SHP77 (cell line): ENCODE measurements at regions not wholly inside any gene's neighbourhood (a gene's known extent, or its start where the extent isn't known, plus 50 kb on each side); places are given as distances from the start of the nearest gene placed in this dataset.
"Not testable (repeated sequence)": the region's sequence is repeated elsewhere in the genome, so short reads cannot be mapped to it uniquely, and the experiment has no call there.

Experiments used
- DNase-seq, 2 experiments: peaks; one replicate each; lab custom pipeline; 2025; lab: John Stamatoyannopoulos, UW

- not testable (repeated sequence) for DNase-seq
Observed at GRCh38 chr12:54799966-54800365, 54.4 kb upstream of the MUCL1 start.

DNA sequence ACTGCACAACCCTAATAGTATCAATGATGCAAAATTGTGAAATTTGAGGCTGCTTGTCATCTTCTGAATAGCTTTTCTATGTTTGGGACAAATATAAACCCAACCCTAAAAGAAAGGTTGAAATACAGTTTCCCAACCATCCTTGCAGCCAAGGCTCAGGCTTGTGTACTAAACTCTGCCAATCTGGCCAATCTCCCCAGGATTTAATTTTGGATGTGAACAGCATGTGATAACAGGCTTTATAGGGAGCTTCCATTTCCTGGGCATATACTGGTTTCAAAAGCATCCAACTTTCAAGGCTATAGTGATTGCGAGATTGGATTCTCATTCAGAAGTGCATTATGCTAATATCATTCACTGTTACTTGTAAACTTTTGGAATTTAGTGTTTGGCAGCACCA is 55.7 kb upstream of the MUCL1 start:
- DNase-seq, result no peak

DNA sequence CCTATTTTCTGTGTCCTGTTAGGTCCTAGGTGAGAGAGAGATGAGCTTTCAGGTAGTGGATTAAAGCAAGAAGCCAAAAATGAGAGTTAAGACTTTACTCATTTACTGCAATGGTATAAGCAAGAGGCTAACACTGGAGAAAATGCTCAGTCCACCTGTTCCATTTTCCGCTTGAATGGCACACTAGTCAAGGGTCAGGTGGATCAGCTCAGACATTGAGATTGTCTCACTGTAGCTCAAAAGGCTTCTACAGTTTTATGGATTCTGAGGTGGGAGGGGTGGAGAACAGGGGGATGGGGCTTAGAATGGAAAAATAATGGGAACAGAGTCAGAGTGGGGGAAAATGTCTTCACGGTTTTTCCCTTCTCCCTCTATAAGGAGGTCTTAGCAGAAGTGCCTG is 57.3 kb upstream of the MUCL1 start:
- no peak for DNase-seq

- no peak for DNase-seq
Observed at GRCh38 chr12:54795644-54796043, 58.7 kb upstream of the MUCL1 start.

GRCh38 chr12:54786081-54786480 is 68.2 kb upstream of the MUCL1 start:
- DNase-seq, result no peak

DNA sequence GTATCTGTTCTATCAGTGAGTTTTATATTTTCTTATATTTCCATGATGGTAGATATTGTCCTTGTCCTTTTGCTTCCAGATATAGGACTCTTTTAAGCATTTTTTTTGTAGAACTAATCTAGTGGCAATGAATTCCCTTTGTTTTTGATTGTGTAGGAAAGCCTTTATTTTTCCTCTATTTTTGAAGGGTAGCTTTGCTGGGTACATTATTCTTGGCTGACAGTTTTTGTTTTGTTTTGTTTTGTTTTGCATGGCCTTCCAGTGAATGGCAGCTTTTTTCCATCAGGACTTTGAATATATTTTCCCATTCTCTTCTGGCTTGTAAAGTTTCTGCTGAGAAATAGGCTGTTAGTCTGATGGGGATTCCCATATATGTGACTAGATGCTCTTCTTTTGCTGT is 70.2 kb upstream of the MUCL1 start:
- no peak for DNase-seq

DNA sequence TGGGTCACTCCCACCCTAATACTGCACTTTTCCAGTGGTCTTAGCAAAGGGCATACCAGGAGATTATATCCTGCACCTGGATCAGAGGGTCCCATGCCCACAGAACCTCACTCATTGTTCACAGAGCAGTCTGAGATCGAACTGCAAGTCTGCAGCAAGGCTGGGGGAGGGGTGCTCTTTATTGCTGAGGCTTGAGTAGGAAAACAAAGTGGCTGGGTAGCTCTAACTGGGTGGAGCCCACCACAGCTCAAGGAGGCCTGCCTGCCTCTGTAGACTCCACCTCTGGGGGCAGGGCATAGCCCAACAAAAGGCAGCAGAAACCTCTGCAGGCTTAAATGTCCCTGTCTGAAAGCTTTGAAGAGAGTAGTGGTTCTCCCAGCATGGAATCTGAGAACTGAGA is 77.3 kb upstream of the MUCL1 start:
- not testable (repeated sequence) for DNase-seq

- no peak for DNase-seq
Observed at GRCh38 chr12:54773593-54773992, 80.7 kb upstream of the MUCL1 start.

DNA sequence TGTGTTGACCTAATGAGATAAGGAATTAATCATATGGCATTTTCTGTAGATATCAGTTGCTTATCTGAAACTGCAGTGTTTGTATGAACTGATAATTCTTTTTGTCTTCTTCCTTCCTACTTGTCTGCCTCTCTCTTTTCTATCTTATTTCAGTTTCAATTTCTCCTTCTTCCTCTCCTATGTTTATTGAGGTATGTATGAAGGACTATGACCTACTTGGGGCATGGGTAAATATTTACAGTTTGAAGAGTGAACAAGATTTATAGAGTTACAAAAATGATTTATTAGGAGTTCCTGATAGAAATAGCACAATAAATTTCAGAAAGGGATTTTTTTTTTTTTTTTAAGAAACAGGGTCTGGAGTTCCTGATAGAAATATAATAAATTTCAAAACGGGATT is 88.7 kb upstream of the MUCL1 start:
- DNase-seq, result no peak

DNA sequence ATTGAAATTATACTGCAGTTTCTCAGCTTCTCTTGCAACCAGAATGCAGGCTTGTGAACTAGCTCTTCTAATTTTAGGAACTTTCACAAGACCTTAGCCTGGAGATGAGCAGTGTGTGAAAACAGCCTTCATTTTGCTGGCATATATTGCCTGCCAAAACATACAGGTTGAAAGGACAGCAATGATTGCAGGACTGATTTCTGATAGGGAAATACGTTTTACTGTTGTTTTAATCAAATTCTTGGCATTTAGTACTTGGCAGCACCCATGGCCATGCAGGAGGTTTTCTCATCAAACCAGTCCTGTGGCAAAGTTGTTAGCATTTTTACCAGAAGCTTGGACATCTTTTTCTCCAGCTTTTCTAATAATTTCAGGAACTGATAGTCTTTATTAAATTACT is 91.9 kb upstream of the MUCL1 start:
- no peak for DNase-seq

GRCh38 chr12:54759751-54760150 is 94.6 kb upstream of the MUCL1 start:
- DNase-seq, result peak; percentile 54 to 60

DNA sequence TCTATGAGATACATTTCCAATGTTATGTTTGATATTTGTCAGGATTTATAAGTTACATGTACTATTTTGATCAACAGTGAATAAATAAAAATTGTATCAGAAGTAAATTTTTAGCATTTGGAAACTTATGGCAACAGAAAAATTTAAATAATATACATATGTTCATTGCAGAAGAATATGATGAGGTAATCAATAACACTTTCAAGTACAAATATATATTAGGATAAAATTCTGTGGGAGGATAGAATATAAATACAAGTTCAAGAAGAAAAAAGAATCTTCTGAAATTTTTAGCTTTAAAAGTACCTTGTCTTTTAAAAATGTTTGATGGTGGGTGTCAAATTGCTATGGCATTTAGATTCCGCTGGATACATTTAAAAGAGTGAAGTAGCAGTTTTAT is 102.8 kb upstream of the MUCL1 start:
- DNase-seq, result no peak

GRCh38 chr12:54749191-54749818 is 101.1 kb upstream of the DCD start:
- DNase-seq, result peak; percentile 18

GRCh38 chr12:54744590-54744989 is 96.4 kb upstream of the DCD start:
- no peak for DNase-seq

DNA sequence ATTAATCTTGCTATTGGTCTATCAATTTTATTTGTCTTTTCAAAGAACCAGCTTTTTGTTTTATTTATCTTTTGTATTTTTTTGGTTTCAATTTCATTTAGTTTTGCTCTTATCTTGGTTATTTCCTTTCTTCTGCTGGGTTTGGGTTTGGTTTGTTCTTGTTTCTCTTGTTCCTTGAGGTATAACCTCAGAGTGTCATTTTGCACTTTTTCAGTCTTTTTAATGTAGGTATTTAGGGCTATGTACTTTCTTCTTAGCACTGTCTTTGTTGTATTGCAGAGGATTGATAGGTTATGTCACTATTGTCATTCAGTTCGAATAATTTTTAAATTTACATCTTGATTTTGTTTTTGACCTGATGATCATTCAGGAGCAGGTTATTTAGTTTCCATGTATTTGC is 92.7 kb upstream of the DCD start:
- no peak for DNase-seq

DNA sequence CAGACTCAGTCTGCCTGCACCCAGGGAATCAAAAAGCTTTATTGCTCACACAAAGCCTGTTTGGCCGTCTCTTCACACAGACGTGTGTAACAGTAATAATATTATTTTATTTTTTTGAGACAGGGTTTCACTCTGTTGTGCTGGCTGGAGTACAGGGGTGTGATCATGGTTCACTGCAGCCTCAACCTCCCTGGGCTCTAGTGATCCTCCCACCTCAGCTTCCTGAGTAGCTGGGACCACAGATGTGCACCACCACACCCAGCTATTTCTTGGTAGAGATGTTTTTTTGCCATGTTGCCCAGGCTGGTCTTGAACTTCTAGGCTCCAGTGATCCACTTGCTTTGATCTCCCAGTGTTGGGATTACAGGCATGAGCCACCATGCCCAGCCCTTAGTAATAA is 88.4 kb upstream of the DCD start:
- DNase-seq, result no peak

DNA sequence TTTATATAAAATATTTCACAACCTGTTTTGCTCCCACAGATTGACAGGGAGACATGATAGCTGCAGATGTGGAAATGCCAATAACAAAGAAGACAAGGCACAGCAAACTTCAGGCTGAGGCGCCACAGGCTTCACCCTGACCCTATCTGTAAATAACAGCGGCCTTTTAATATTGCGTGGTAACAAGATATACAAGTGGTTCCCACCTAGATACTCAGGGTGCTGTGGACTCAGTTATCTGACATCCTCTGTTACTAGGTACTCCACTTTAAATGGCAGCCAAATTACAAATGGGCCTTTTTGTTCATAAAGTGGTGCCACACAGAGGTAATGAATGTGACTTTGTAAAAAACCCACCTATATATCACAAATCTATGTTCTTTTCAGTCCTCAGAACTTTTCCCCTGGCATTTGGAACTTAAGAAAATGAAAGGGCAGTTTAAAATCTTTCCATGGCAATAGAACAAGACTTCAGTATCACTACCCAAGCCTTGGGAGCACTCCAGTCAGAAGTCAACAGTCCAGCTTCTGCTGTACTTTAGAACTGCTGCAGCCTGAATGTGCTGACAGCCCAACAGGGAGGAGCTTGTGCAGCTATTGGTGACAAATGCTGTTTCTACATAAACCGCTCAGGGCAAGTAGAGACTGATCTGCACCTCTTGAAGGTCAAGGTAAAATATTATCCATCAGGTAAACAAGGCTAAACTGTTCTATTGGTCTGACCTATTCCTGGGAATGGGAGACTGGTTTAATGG is 86.2 kb upstream of the DCD start:
- no peak for DNase-seq

- peak in 1 of 2 experiments; percentile 13 for DNase-seq
Observed at GRCh38 chr12:54725233-54725843, 77.2 kb upstream of the DCD start.

GRCh38 chr12:54723379-54724256 is 75.5 kb upstream of the DCD start:
- DNase-seq, result no peak

DNA sequence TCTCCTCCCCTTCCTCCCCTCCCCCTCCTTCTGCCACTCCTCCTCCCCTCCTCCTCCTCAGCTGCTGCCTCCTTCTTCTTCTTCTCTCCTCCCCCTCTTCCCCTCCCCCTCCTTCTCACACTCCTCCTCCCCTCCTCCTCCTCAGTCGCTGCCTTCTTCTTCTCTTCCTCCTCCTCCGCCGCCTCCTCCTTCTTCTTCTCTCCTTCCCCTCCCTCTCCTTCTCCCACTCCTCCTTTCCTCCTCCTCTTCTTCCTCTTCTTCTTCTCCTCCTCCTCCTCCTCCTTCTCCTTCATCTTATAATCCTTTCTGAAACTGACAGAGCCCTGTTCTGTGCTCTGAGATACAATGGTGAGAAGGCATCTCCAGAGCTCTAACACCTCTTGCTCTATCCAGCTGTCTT is 73.1 kb upstream of the DCD start:
- DNase-seq, result no peak

DNA sequence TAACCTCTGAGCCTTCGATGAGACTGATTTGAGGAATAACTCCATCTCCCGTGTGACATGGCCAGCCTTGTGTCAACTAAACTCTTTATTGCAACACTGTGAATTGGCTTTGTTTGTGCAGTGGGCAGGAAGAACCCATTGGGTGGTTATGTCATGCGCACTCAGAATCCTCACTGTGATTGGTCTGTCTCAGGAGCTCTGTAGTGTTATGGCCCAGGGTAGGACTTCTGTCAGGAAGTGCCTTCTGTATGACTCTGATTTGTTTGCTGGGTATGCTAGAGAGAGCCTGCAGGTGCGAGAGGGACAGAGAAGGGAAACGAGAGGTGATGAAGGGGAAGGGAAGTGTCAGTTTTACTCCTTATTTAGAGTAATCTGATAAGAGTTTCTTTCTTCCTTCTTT is 71.5 kb upstream of the DCD start:
- DNase-seq, result no peak

- DNase-seq, result no peak
Observed at GRCh38 chr12:54716261-54716660, 68.1 kb upstream of the DCD start.
